ENCODE measurements at regions not wholly inside any gene's neighbourhood (a gene's known extent, or its start where the extent isn't known, plus 50 kb on each side); places are given as distances from the start of the nearest gene placed in this dataset.

- DNase-seq (ENCODE audit: low read depth): no peak
- TF ChIP-seq CTCF (conservative IDR thresholded peaks at IDR 0.05; ENCODE audit: low read depth, low read length): no peak
- H3K4me3 ChIP-seq (ENCODE audit: low read length): no peak overlapping the region
These were observed 242.0 kb upstream of the RBFOX1 start for GRCh38 chr16:7090628-7091115.

DNA sequence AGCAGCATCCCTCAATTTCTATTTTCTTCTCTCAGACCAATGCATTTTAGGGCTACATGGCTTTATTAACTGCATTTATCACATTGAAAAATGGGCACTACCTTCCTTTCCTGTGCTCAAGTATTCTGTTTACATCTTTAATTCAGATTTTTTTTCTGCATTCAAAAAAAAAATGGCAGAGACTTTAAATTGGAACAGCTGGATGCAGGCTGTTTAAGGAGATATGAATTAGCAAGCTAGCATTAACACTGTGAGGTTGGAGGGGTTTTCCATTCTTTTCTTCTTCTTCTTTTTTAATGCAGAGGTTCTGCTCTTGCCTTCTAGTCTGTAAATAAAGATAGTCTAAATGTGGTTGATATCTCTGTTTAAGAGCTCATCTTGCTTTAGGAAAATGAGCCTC is 242.9 kb upstream of the RBFOX1 start:
- TF ChIP-seq CTCF (conservative IDR thresholded peaks at IDR 0.05; ENCODE audit: low read depth, low read length): no peak
- DNase-seq (ENCODE audit: low read depth): no peak
- no peak overlapping the region for H3K4me3 ChIP-seq (ENCODE audit: low read length)

- no peak overlapping the region for H3K4me3 ChIP-seq (ENCODE audit: low read length)
- no peak for DNase-seq (ENCODE audit: low read depth)
- no peak for TF ChIP-seq CTCF (conservative IDR thresholded peaks at IDR 0.05; ENCODE audit: low read depth, low read length)
These were observed 243.9 kb upstream of the RBFOX1 start for GRCh38 chr16:7088711-7089110.

GRCh38 chr16:7086822-7087616 is 245.6 kb upstream of the RBFOX1 start:
- TF ChIP-seq CTCF (conservative IDR thresholded peaks at IDR 0.05; ENCODE audit: low read depth, low read length): no peak
- H3K4me3 ChIP-seq (ENCODE audit: low read length): no peak overlapping the region
- DNase-seq (ENCODE audit: low read depth): no peak

DNA sequence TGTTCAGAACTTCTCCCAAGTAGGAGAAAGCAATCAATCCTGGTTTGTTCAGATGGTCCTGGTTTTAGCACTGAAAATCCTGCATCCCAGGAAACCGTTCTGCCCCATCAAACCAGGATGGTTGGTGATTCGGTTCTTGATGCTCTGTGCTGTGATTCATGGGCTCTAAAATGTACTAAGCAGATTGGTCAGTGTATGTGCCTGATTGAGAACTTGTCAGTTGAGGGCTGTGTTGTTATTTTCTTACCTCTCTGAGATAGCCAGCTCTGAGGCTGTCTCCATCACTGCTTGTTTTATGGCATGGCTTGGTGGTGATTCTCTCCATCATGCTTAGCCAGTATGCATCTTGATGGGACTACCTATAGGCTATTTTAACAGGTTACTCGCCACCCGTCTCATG is 246.9 kb upstream of the RBFOX1 start:
- no peak for DNase-seq (ENCODE audit: low read depth)
- no peak overlapping the region for H3K4me3 ChIP-seq (ENCODE audit: low read length)
- TF ChIP-seq CTCF (conservative IDR thresholded peaks at IDR 0.05; ENCODE audit: low read depth, low read length): no peak

- TF ChIP-seq CTCF (conservative IDR thresholded peaks at IDR 0.05; ENCODE audit: low read depth, low read length): no peak
- no peak overlapping the region for H3K4me3 ChIP-seq (ENCODE audit: low read length)
- no peak for DNase-seq (ENCODE audit: low read depth)
These were observed 249.5 kb upstream of the RBFOX1 start for GRCh38 chr16:7083096-7083495.

- no peak for DNase-seq (ENCODE audit: low read depth)
- no peak overlapping the region for H3K4me3 ChIP-seq (ENCODE audit: low read length)
- no peak for TF ChIP-seq CTCF (conservative IDR thresholded peaks at IDR 0.05; ENCODE audit: low read depth, low read length)
These were observed 255.0 kb upstream of the RBFOX1 start for GRCh38 chr16:7077636-7078035.
